ENCODE measurements at regions not wholly inside any gene's neighbourhood (a gene's known extent, or its start where the extent isn't known, plus 50 kb on each side); places are given as distances from the start of the nearest gene placed in this dataset.

- H3K4me3 ChIP-seq (replicated peaks; ENCODE audit: low read depth, low read length): no peak overlapping the region
- TF ChIP-seq CTCF (IDR thresholded peaks at IDR 0.05; ENCODE audit: insufficient read depth, low read length, poor library complexity, severe bottlenecking): no peak
- H3K36me3 ChIP-seq (ENCODE audit: control insufficient read depth, insufficient read depth, low read length): no peaks in the 10 kb centered on the region
- DNase-seq (ENCODE audit: extremely low read depth, insufficient read length): no peak
- H3K27me3 ChIP-seq (replicated peaks; ENCODE audit: control insufficient read depth, insufficient read depth, low read length): no peaks in the 10 kb centered on the region
Observed at GRCh38 chr6:104603108-104603745, 256.5 kb downstream of the HACE1 start.

GRCh38 chr6:104601721-104602120, 258.0 kb downstream of the HACE1 start:
- H3K36me3 ChIP-seq (ENCODE audit: control insufficient read depth, insufficient read depth, low read length): no peaks in the 10 kb centered on the region
- DNase-seq (ENCODE audit: extremely low read depth, insufficient read length): no peak
- no peaks in the 10 kb centered on the region for H3K27me3 ChIP-seq (replicated peaks; ENCODE audit: control insufficient read depth, insufficient read depth, low read length)
- TF ChIP-seq CTCF (IDR thresholded peaks at IDR 0.05; ENCODE audit: insufficient read depth, low read length, poor library complexity, severe bottlenecking): no peak
- H3K4me3 ChIP-seq (replicated peaks; ENCODE audit: low read depth, low read length): no peak overlapping the region

GRCh38 chr6:104601131-104601651, 258.5 kb downstream of the HACE1 start:
- Histone ChIP-seq H3K27me3 (replicated peaks; ENCODE audit: control insufficient read depth, insufficient read depth, low read length) (no peaks in the 10 kb centered on the region), H3K36me3 (ENCODE audit: control insufficient read depth, insufficient read depth, low read length) (no peaks in the 10 kb centered on the region), H3K4me3 (replicated peaks; ENCODE audit: low read depth, low read length) (no peak overlapping the region)
- no peak for TF ChIP-seq CTCF (IDR thresholded peaks at IDR 0.05; ENCODE audit: insufficient read depth, low read length, poor library complexity, severe bottlenecking)
- DNase-seq (ENCODE audit: extremely low read depth, insufficient read length): no peak

GRCh38 chr6:104600639-104600931, 259.1 kb downstream of the HACE1 start:
- H3K27me3 ChIP-seq (replicated peaks; ENCODE audit: control insufficient read depth, insufficient read depth, low read length): no peaks in the 10 kb centered on the region
- no peaks in the 10 kb centered on the region for H3K36me3 ChIP-seq (ENCODE audit: control insufficient read depth, insufficient read depth, low read length)
- DNase-seq (ENCODE audit: extremely low read depth, insufficient read length): no peak
- no peak overlapping the region for H3K4me3 ChIP-seq (replicated peaks; ENCODE audit: low read depth, low read length)
- no peak for TF ChIP-seq CTCF (IDR thresholded peaks at IDR 0.05; ENCODE audit: insufficient read depth, low read length, poor library complexity, severe bottlenecking)

- Histone ChIP-seq H3K4me3 (replicated peaks; ENCODE audit: low read depth, low read length) (no peak overlapping the region), H3K36me3 (ENCODE audit: control insufficient read depth, insufficient read depth, low read length) (no peaks in the 10 kb centered on the region), H3K27me3 (replicated peaks; ENCODE audit: control insufficient read depth, insufficient read depth, low read length) (no peaks in the 10 kb centered on the region)
- DNase-seq (ENCODE audit: extremely low read depth, insufficient read length): no peak
- no peak for TF ChIP-seq CTCF (IDR thresholded peaks at IDR 0.05; ENCODE audit: insufficient read depth, low read length, poor library complexity, severe bottlenecking)
Observed at GRCh38 chr6:104599821-104600638, 259.7 kb downstream of the HACE1 start.
